AG09319 (cell line): ENCODE measurements at regions not wholly inside any gene's neighbourhood (a gene's known extent, or its start where the extent isn't known, plus 50 kb on each side); places are given as distances from the start of the nearest gene placed in this dataset.
"Not testable (repeated sequence)": the region's sequence is repeated elsewhere in the genome, so short reads cannot be mapped to it uniquely, and the experiment has no call there.

Experiments
- DNase-seq: peaks from one replicate; pipeline ENCODE4 v3.0.0-alpha.2; 2010; ENCODE audit warnings: low read depth; ENCODE audit errors: extremely low read depth
- CTCF ChIP-seq: IDR thresholded peaks from 2 replicates; pipeline ENCODE4 v1.5.1; 2011; ENCODE audit warnings: low read depth, mild to moderate bottlenecking, inconsistent platforms, low read length, moderate library complexity

DNA sequence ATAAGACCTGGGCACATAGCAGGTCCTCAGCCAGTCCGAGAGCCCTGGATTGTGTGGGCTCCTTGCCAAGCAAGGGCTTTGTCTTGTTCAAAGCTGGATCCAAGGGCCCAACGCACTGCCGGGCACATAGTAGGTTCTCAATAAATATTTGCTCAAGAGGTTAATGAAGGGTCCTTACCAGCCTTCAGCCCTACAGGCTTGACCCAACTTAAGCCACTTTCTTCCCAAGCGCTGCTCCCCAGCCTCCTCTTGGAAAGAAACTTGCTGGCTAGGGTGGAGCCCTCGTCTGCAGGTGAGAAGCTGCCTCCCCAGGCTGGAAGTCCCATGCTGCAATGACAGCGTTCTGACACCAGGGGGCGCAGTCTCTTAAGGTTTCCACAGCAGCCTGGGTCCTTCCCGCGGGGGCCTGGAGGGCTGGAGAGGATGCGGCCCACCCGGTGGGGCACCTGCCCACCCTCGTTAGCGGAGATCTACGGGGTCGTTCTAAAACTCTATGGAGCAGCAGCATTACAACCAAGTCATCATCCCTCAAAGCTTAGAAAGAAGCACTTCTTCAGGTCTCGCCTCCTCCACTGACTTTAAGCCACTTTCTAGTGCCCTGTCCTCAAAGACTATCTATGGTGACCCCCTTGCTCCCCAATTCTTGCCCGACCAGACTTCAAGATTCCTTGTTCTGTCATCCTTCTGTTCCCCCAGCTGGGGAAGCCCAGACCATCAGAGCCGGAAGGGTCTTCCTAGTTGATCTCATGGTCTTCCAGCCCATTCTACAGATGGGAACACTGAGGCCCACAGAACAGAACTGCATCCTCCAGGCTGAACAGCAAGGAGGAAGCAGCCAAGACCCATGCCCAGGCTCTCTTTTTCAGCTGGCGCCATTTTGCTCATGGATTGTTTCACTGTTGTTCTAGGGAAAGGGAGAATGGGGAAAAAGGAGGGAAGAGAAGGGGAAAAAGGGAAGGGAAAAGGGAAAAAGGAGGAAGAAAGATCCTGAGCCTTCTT, 115.4 kb downstream of the LHX2 start:
- peak; percentile 93 for TF ChIP-seq CTCF
- DNase-seq, result peak; percentile 35

DNA sequence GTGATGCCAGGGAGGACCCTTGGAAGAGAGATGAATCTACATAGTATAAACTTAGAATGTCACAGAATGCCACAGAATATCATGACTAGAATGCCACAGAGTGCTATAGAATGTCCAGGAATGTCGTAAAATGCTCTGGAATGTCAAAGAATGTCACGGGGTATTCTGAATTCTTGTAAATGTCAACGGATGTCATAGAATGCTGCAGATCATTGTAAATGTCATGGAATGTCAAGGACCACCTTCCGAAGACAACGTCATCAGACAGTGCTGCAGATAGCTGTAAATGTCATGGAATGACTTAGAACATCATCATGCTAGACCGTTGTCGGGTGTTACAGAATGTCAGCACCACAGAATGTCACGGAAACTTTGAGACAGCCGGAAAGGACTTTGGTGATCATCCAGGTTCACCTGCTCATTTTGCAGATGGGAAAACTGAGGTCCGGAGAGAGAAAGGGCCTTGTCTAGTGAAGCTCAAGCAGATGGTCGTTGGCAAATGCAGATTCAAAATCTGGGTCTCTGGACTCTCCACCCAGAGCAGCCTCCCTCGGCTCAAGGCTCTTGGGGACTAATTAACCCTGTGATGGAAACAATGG, 117.1 kb downstream of the LHX2 start:
- TF ChIP-seq CTCF, result no peak
- DNase-seq, result no peak

- DNase-seq, result no peak
- no peak for TF ChIP-seq CTCF
Observed at GRCh38 chr9:124130277-124131075, 118.9 kb downstream of the LHX2 start.

DNA sequence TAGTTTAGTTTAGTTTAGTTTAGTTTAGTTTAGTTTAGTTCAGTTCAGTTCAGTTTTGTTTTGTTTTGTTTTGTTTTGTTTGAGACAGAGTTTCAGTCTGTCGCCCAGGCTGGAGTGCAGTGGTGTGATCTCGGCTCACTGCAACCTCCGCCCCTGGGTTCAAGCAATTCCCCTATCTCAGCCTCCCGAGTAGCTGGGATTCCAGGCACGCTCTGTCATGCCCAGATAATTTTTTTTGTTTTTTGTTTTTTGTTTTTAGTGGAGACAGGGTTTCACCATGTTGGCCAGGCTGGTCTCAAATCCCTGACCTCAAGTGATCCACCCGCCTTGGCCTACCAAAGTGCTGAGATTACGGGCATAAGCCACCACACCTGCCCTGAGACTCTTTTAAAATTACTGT, 120.0 kb downstream of the LHX2 start:
- DNase-seq, result not testable (repeated sequence)

DNA sequence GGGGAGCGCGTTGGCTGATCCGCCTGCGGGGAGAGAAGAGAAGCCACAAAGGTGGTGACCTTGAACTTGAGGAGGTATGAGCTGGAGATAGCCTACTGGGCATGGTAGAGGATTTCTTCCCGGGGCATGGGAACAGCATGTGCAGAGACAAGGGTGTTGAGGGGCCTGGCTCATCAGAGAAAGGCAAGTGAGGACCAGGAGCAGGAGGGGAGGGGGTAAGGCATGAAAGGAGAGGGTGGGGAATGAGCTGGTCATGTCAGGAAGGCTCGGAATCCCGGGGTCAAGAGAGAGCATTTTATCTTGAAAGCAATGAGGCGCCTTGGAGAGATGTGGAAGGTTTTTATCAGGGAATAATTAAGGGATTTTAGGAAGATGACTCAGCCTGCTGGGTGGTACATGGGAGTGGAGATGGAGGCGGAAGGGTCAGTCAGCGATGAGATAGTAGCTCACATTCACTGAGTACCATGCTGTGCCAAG, 121.1 kb downstream of the LHX2 start:
- TF ChIP-seq CTCF, result no peak
- DNase-seq, result no peak

GRCh38 chr9:124133727-124134126, 122.2 kb downstream of the LHX2 start:
- DNase-seq, result no peak
- TF ChIP-seq CTCF, result peak; percentile 20

- no peak for TF ChIP-seq CTCF
Observed at GRCh38 chr9:124134526-124134925, 123.0 kb downstream of the LHX2 start.

More at GRCh38 chr9:124134526-124134925, 123.0 kb downstream of the LHX2 start:
- no peak for DNase-seq
